GM06990 (cell line): ENCODE measurements at regions not wholly inside any gene's neighbourhood (a gene's known extent, or its start where the extent isn't known, plus 50 kb on each side); places are given as distances from the start of the nearest gene placed in this dataset.

Source experiments
- DNase-seq: peaks from one replicate; pipeline ENCODE4 v3.0.0-alpha.2; 2011; ENCODE audit not compliant: insufficient read length; ENCODE audit errors: extremely low read depth
- H3K27me3 ChIP-seq: replicated peaks from 2 replicates; pipeline ENCODE4 v1.6.0; 2011; ENCODE audit warnings: low read length; ENCODE audit not compliant: control insufficient read depth, insufficient read depth
- H3K36me3 ChIP-seq: 2 replicates; pipeline ENCODE4 v1.5.1; 2011; ENCODE audit warnings: low read length; ENCODE audit not compliant: control insufficient read depth, insufficient read depth
- H3K4me3 ChIP-seq: replicated peaks from 2 replicates; pipeline ENCODE4 v1.5.1; 2011; ENCODE audit warnings: low read depth, mild to moderate bottlenecking, control low read depth, low read length
- CTCF ChIP-seq: IDR thresholded peaks from 2 replicates; pipeline ENCODE4 v1.5.1; 2011; ENCODE audit warnings: low read length, control low read depth, mild to moderate bottlenecking, inconsistent platforms; ENCODE audit not compliant: insufficient read depth, poor library complexity, severe bottlenecking

GRCh38 chr4:152224223-152224622, 311.7 kb downstream of the FBXW7 start:
- Histone ChIP-seq H3K36me3 (no peaks in the 10 kb centered on the region), H3K27me3 (no peaks in the 10 kb centered on the region), H3K4me3 (no peak overlapping the region)
- DNase-seq = no peak
- no peak for TF ChIP-seq CTCF

DNA sequence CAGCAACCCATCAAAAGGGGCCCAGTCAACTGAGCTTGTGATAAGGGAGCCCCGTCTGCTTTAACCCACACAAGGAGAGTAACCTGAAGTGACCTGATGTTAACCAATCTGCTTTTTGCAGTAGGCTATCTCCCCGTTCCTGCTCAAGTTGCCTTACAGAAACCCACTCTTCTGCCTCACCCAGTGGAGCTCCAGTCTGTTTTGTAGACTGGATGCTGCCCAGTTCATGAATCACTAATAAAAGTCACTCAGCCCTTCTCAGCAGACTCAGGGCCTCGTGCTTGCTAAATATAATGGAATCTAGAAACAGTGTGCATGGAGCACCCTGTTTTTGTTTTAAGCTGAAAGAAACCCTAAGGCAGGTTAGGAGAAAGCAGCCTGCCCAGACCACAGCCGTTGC, 312.3 kb downstream of the FBXW7 start:
- Histone ChIP-seq H3K36me3 (no peaks in the 10 kb centered on the region), H3K27me3 (no peaks in the 10 kb centered on the region), H3K4me3 (no peak overlapping the region)
- TF ChIP-seq CTCF = no peak
- no peak for DNase-seq

DNA sequence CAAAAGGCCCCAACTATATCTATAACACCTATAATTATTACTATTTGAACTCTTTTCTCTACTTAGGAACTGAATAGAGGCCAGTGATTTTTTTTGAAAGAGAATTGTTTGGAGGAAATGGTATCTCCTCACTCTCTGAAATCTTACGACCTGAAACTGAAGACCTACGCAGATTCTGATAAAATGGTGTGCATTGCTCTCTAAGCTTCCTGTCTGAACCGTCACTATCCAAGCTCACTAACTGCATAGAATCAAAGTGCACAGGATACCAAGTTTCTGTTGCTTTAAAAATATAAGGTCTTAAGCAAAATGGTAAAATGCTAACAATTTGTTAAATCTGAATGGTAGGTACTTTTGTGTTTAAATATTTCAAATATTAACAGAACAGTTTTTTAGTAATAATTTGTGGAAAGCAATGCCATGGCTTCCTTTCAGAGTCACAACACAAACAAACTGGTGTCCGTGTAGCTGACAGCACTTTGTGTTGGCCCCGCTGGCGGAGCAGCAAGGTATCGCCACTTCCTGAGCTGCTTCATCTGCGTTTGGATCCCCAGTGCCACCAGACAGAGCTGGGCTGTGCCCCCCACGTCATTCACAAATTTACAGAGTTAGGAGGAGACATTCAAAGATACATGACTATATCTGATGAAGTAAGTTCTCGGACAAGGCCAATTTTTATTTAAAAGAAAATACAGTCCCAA, 313.9 kb downstream of the FBXW7 start:
- no peak for TF ChIP-seq CTCF
- Histone ChIP-seq H3K4me3 (no peak overlapping the region), H3K36me3 (no peaks in the 10 kb centered on the region), H3K27me3 (no peaks in the 10 kb centered on the region)
- no peak for DNase-seq

DNA sequence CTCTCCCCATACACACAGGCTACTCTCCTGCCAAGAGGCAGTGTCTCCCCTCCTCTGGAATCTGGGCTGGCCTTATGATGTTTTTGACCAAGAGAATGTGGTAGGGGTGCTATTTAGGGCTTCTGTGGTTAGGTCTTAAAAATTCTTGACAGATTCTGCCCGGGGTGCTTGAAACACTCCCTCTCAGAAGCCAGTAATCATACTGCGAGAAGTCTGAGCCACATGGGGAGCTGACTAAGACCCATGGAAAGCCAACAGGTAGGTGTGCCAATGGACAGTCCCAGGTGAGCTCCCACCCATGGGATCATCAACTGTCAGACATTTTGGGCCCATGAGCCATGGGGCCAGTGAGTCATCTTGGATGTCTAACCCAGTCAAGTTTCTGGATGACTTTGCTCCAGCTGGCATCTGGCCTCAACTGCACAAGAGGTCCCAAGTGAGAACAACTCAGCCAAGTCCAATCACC, 315.7 kb downstream of the FBXW7 start:
- no peak for TF ChIP-seq CTCF
- no peaks in the 10 kb centered on the region for H3K36me3 ChIP-seq
- H3K4me3 ChIP-seq = no peak overlapping the region
- H3K27me3 ChIP-seq = no peaks in the 10 kb centered on the region
- DNase-seq = peak; percentile 10

GRCh38 chr4:152218576-152218975, 317.3 kb downstream of the FBXW7 start:
- no peak overlapping the region for H3K4me3 ChIP-seq
- no peak for DNase-seq
- H3K27me3 ChIP-seq = no peaks in the 10 kb centered on the region
- TF ChIP-seq CTCF = no peak
- no peaks in the 10 kb centered on the region for H3K36me3 ChIP-seq

DNA sequence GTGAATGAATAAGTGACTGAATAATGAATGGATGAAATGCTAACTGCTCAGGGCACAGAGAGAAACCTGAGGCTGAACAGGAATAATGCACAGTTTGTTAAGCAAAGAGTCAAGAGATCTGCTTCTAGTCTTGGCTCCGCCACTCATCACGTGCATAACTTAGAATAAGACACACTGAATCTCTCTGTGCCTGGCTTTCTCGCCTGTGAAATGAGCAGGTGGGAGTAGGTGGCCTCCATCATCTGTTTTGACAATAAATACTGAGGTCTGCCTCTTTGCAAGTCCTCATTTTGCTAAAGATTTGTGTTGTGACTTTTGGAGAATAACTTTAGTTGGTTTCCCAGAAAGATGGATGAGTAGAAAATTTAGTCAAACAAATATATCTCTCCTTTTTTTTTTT, 318.0 kb downstream of the FBXW7 start:
- no peak for DNase-seq
- Histone ChIP-seq H3K4me3 (no peak overlapping the region), H3K27me3 (no peaks in the 10 kb centered on the region), H3K36me3 (no peaks in the 10 kb centered on the region)
- no peak for TF ChIP-seq CTCF
